ENCODE measurements at regions not wholly inside any gene's neighbourhood (a gene's known extent, or its start where the extent isn't known, plus 50 kb on each side); places are given as distances from the start of the nearest gene placed in this dataset.
"Not testable (repeated sequence)": the region's sequence is repeated elsewhere in the genome, so short reads cannot be mapped to it uniquely, and the experiment has no call there.

- not testable (repeated sequence) for TF ChIP-seq YY1 (IDR thresholded peaks at IDR 0.05; ENCODE audit: insufficient read depth, insufficient read length); SUZ12 (IDR thresholded peaks at IDR 0.05; ENCODE audit: extremely low read depth, insufficient read depth, insufficient read length); ZNF274 (IDR thresholded peaks at IDR 0.05; ENCODE audit: low read depth, low read length)
Measured at GRCh38 chr5:99043257-99043656, 114.5 kb upstream of the CHD1 start.
